ENCODE measurements at regions not wholly inside any gene's neighbourhood (a gene's known extent, or its start where the extent isn't known, plus 50 kb on each side); places are given as distances from the start of the nearest gene placed in this dataset.

- H3K4me1 ChIP-seq (ENCODE audit: control insufficient read depth, low read depth, low read length), result no peaks in the 10 kb centered on the region
- no peaks in the 10 kb centered on the region for H3K36me3 ChIP-seq (ENCODE audit: control insufficient read depth, low read depth, low read length)
- no peaks in the 10 kb centered on the region for H3K27me3 ChIP-seq (ENCODE audit: control insufficient read depth, insufficient read depth, low read length)
- no peaks in the 10 kb centered on the region for H3K9me3 ChIP-seq (ENCODE audit: control insufficient read depth, low read depth, low read length)
- no peak overlapping the region for H3K9ac ChIP-seq (ENCODE audit: low read length)
- no peak overlapping the region for H3K4me3 ChIP-seq (ENCODE audit: low read length)
- H3K27ac ChIP-seq (ENCODE audit: low read length), result no peak overlapping the region
Measured at GRCh38 chr13:74891610-74892009, 590.4 kb downstream of the TBC1D4 start.

- Histone ChIP-seq H3K36me3 (ENCODE audit: control insufficient read depth, low read depth, low read length) (no peaks in the 10 kb centered on the region), H3K9ac (ENCODE audit: low read length) (no peak overlapping the region), H3K4me3 (ENCODE audit: low read length) (no peak overlapping the region), H3K27me3 (ENCODE audit: control insufficient read depth, insufficient read depth, low read length) (no peaks in the 10 kb centered on the region), H3K9me3 (ENCODE audit: control insufficient read depth, low read depth, low read length) (no peaks in the 10 kb centered on the region), H3K27ac (ENCODE audit: low read length) (no peak overlapping the region), H3K4me1 (ENCODE audit: control insufficient read depth, low read depth, low read length) (no peaks in the 10 kb centered on the region)
Measured at GRCh38 chr13:74889321-74889720, 592.6 kb downstream of the TBC1D4 start.

GRCh38 chr13:74886502-74886901 is 595.5 kb downstream of the TBC1D4 start:
- no peaks in the 10 kb centered on the region for H3K36me3 ChIP-seq (ENCODE audit: control insufficient read depth, low read depth, low read length)
- no peak overlapping the region for H3K9ac ChIP-seq (ENCODE audit: low read length)
- H3K4me3 ChIP-seq (ENCODE audit: low read length), result no peak overlapping the region
- H3K27me3 ChIP-seq (ENCODE audit: control insufficient read depth, insufficient read depth, low read length), result no peaks in the 10 kb centered on the region
- H3K9me3 ChIP-seq (ENCODE audit: control insufficient read depth, low read depth, low read length), result no peaks in the 10 kb centered on the region
- H3K4me1 ChIP-seq (ENCODE audit: control insufficient read depth, low read depth, low read length), result no peaks in the 10 kb centered on the region
- H3K27ac ChIP-seq (ENCODE audit: low read length), result no peak overlapping the region

- Histone ChIP-seq H3K27me3 (ENCODE audit: control insufficient read depth, insufficient read depth, low read length) (no peaks in the 10 kb centered on the region), H3K36me3 (ENCODE audit: control insufficient read depth, low read depth, low read length) (no peaks in the 10 kb centered on the region), H3K4me3 (ENCODE audit: low read length) (no peak overlapping the region), H3K4me1 (ENCODE audit: control insufficient read depth, low read depth, low read length) (no peaks in the 10 kb centered on the region), H3K9ac (ENCODE audit: low read length) (no peak overlapping the region), H3K27ac (ENCODE audit: low read length) (no peak overlapping the region), H3K9me3 (ENCODE audit: control insufficient read depth, low read depth, low read length) (no peaks in the 10 kb centered on the region)
Measured at GRCh38 chr13:74883834-74884233, 598.1 kb downstream of the TBC1D4 start.

GRCh38 chr13:74871369-74872070 is 610.4 kb downstream of the TBC1D4 start:
- H3K27ac ChIP-seq (ENCODE audit: low read length), result no peak overlapping the region

GRCh38 chr13:74870865-74871264 is 611.1 kb downstream of the TBC1D4 start:
- no peak overlapping the region for H3K27ac ChIP-seq (ENCODE audit: low read length)
- no peaks in the 10 kb centered on the region for H3K36me3 ChIP-seq (ENCODE audit: control insufficient read depth, low read depth, low read length)
- no peak overlapping the region for H3K9ac ChIP-seq (ENCODE audit: low read length)
- no peaks in the 10 kb centered on the region for H3K4me1 ChIP-seq (ENCODE audit: control insufficient read depth, low read depth, low read length)
- no peaks in the 10 kb centered on the region for H3K27me3 ChIP-seq (ENCODE audit: control insufficient read depth, insufficient read depth, low read length)
- H3K4me3 ChIP-seq (ENCODE audit: low read length), result no peak overlapping the region
- H3K9me3 ChIP-seq (ENCODE audit: control insufficient read depth, low read depth, low read length), result no peaks in the 10 kb centered on the region

More at GRCh38 chr13:74871369-74872070, 610.4 kb downstream of the TBC1D4 start:
- Histone ChIP-seq H3K36me3 (ENCODE audit: control insufficient read depth, low read depth, low read length) (no peaks in the 10 kb centered on the region), H3K4me3 (ENCODE audit: low read length) (no peak overlapping the region), H3K27me3 (ENCODE audit: control insufficient read depth, insufficient read depth, low read length) (no peaks in the 10 kb centered on the region), H3K9ac (ENCODE audit: low read length) (no peak overlapping the region), H3K4me1 (ENCODE audit: control insufficient read depth, low read depth, low read length) (no peaks in the 10 kb centered on the region), H3K9me3 (ENCODE audit: control insufficient read depth, low read depth, low read length) (no peaks in the 10 kb centered on the region)

- H3K27ac ChIP-seq (ENCODE audit: low read length), result no peak overlapping the region
- H3K4me3 ChIP-seq (ENCODE audit: low read length), result no peak overlapping the region
- no peak overlapping the region for H3K9ac ChIP-seq (ENCODE audit: low read length)
- no peaks in the 10 kb centered on the region for H3K27me3 ChIP-seq (ENCODE audit: control insufficient read depth, insufficient read depth, low read length)
- H3K9me3 ChIP-seq (ENCODE audit: control insufficient read depth, low read depth, low read length), result no peaks in the 10 kb centered on the region
- no peaks in the 10 kb centered on the region for H3K36me3 ChIP-seq (ENCODE audit: control insufficient read depth, low read depth, low read length)
- H3K4me1 ChIP-seq (ENCODE audit: control insufficient read depth, low read depth, low read length), result no peaks in the 10 kb centered on the region
Measured at GRCh38 chr13:74869846-74870245, 612.1 kb downstream of the TBC1D4 start.

- no peaks in the 10 kb centered on the region for H3K36me3 ChIP-seq (ENCODE audit: control insufficient read depth, low read depth, low read length)
- no peaks in the 10 kb centered on the region for H3K4me1 ChIP-seq (ENCODE audit: control insufficient read depth, low read depth, low read length)
- H3K9me3 ChIP-seq (ENCODE audit: control insufficient read depth, low read depth, low read length), result no peaks in the 10 kb centered on the region
- H3K4me3 ChIP-seq (ENCODE audit: low read length), result no peak overlapping the region
- no peak overlapping the region for H3K9ac ChIP-seq (ENCODE audit: low read length)
- H3K27me3 ChIP-seq (ENCODE audit: control insufficient read depth, insufficient read depth, low read length), result no peaks in the 10 kb centered on the region
- H3K27ac ChIP-seq (ENCODE audit: low read length), result no peak overlapping the region
Measured at GRCh38 chr13:74868049-74868448, 613.9 kb downstream of the TBC1D4 start.

GRCh38 chr13:74867460-74867859 is 614.5 kb downstream of the TBC1D4 start:
- no peaks in the 10 kb centered on the region for H3K27me3 ChIP-seq (ENCODE audit: control insufficient read depth, insufficient read depth, low read length)
- no peak overlapping the region for H3K4me3 ChIP-seq (ENCODE audit: low read length)
- no peak overlapping the region for H3K9ac ChIP-seq (ENCODE audit: low read length)
- H3K9me3 ChIP-seq (ENCODE audit: control insufficient read depth, low read depth, low read length), result no peaks in the 10 kb centered on the region
- H3K4me1 ChIP-seq (ENCODE audit: control insufficient read depth, low read depth, low read length), result no peaks in the 10 kb centered on the region
- no peaks in the 10 kb centered on the region for H3K36me3 ChIP-seq (ENCODE audit: control insufficient read depth, low read depth, low read length)
- no peak overlapping the region for H3K27ac ChIP-seq (ENCODE audit: low read length)

GRCh38 chr13:74866101-74866500 is 615.9 kb downstream of the TBC1D4 start:
- H3K27ac ChIP-seq (ENCODE audit: low read length), result no peak overlapping the region
- H3K27me3 ChIP-seq (ENCODE audit: control insufficient read depth, insufficient read depth, low read length), result no peaks in the 10 kb centered on the region
- H3K36me3 ChIP-seq (ENCODE audit: control insufficient read depth, low read depth, low read length), result no peaks in the 10 kb centered on the region
- no peaks in the 10 kb centered on the region for H3K9me3 ChIP-seq (ENCODE audit: control insufficient read depth, low read depth, low read length)
- no peaks in the 10 kb centered on the region for H3K4me1 ChIP-seq (ENCODE audit: control insufficient read depth, low read depth, low read length)
- H3K4me3 ChIP-seq (ENCODE audit: low read length), result no peak overlapping the region
- no peak overlapping the region for H3K9ac ChIP-seq (ENCODE audit: low read length)

- H3K36me3 ChIP-seq (ENCODE audit: control insufficient read depth, low read depth, low read length), result no peaks in the 10 kb centered on the region
- H3K9me3 ChIP-seq (ENCODE audit: control insufficient read depth, low read depth, low read length), result no peaks in the 10 kb centered on the region
- no peaks in the 10 kb centered on the region for H3K4me1 ChIP-seq (ENCODE audit: control insufficient read depth, low read depth, low read length)
- H3K27me3 ChIP-seq (ENCODE audit: control insufficient read depth, insufficient read depth, low read length), result no peaks in the 10 kb centered on the region
- H3K4me3 ChIP-seq (ENCODE audit: low read length), result no peak overlapping the region
- H3K9ac ChIP-seq (ENCODE audit: low read length), result no peak overlapping the region
- H3K27ac ChIP-seq (ENCODE audit: low read length), result no peak overlapping the region
Measured at GRCh38 chr13:74865656-74866055, 616.3 kb downstream of the TBC1D4 start.

- Histone ChIP-seq H3K27me3 (ENCODE audit: control insufficient read depth, insufficient read depth, low read length) (no peaks in the 10 kb centered on the region), H3K36me3 (ENCODE audit: control insufficient read depth, low read depth, low read length) (no peaks in the 10 kb centered on the region), H3K4me1 (ENCODE audit: control insufficient read depth, low read depth, low read length) (no peaks in the 10 kb centered on the region), H3K27ac (ENCODE audit: low read length) (no peak overlapping the region), H3K4me3 (ENCODE audit: low read length) (no peak overlapping the region), H3K9me3 (ENCODE audit: control insufficient read depth, low read depth, low read length) (no peaks in the 10 kb centered on the region), H3K9ac (ENCODE audit: low read length) (no peak overlapping the region)
Measured at GRCh38 chr13:74860789-74861188, 621.2 kb downstream of the TBC1D4 start.

Measured in iPS-18a (cell line).